K562 (cell line): ENCODE measurements at regions not wholly inside any gene's neighbourhood (a gene's known extent, or its start where the extent isn't known, plus 50 kb on each side); places are given as distances from the start of the nearest gene placed in this dataset.

ENCODE experiments used
- ATAC-seq: fragments of 200-7000 bp; cut with Tn5 transposase; 3 replicates; pipeline ENCODE4 v1.9.1; 2020; ENCODE audit warnings: moderate library complexity
- BruUV-seq: library from RNA; stranded (reverse); fragments of 400-500 nt; replicated peaks from 2 replicates; lab custom pipeline; 2021; lab: Mats Ljungman, UMichigan
- CTCF ChIA-PET: fragments of 300-600 bp; formaldehyde crosslinking; extraction: SDS; loops from one replicate; lab custom pipeline; 2021; ENCODE audit warnings: low intra/inter-chr PET ratio; lab: Yijun Ruan, JAX
- POLR2A ChIA-PET: fragments of 300-600, 350-650 bp; sonication (Branson Sonifier 250); formaldehyde crosslinking; extraction: SDS; loops from one replicate; lab custom pipeline; 2021; ENCODE audit warnings: antibody characterized with exemption, inconsistent platforms; lab: Yijun Ruan, JAX
- DNase-seq, 4 experiments: peaks; one replicate each; pipeline versions ENCODE4 v3.0.0 to v3.0.0-alpha.2; 2011 to 2018; ENCODE audit warnings: low spot score in 3 of 4, mixed read lengths in 3 of 4; ENCODE audit errors: extremely low read depth in 1 of 4
- FAIRE-seq: peaks from 2 replicates; lab custom pipeline; 2011; peaks lifted over from hg19 to GRCh38; lab: Jason Lieb, UNC
- H2AFZ ChIP-seq: 2 replicates; pipeline ENCODE4 v1.6.0; 2011; ENCODE audit warnings: low read depth, low read length, control low read depth, inconsistent platforms
- H3K27ac ChIP-seq: fragments of 200-600 bp; 3 replicates; pipeline ENCODE4 v1.8.0; 2011; ENCODE audit warnings: low read depth, mild to moderate bottlenecking, control low read depth, inconsistent platforms, low read length, moderate library complexity, mixed read lengths; ENCODE audit errors: extremely low read depth
- H3K27me3 ChIP-seq, 2 experiments: fragments of 300-600 bp in 1 of 2; 2 replicates in 1 of 2; 3 replicates in 1 of 2; pipeline versions ENCODE4 v1.6.0 to v1.8.0; 2011; ENCODE audit warnings: inconsistent platforms in 2 of 2, low read length in 2 of 2, mild to moderate bottlenecking in 1 of 2, mixed read lengths in 1 of 2, moderate library complexity in 1 of 2; ENCODE audit not compliant: control insufficient read depth in 2 of 2, insufficient read depth in 2 of 2
- H3K36me3 ChIP-seq: fragments of 300-600 bp; 3 replicates; pipeline ENCODE4 v1.8.0; 2011; ENCODE audit warnings: mild to moderate bottlenecking, low read length, inconsistent platforms; ENCODE audit not compliant: control insufficient read depth, insufficient read depth
- H3K4me1 ChIP-seq, 2 experiments: fragments of 200-600 bp in 1 of 2; replicated peaks in 1 of 2; 2 replicates in 1 of 2; 3 replicates in 1 of 2; pipeline versions ENCODE4 v1.5.1 to v1.8.0; 2011; ENCODE audit warnings: inconsistent platforms in 2 of 2, low read length in 2 of 2, mild to moderate bottlenecking in 1 of 2, mixed read lengths in 1 of 2, moderate library complexity in 1 of 2; ENCODE audit not compliant: control insufficient read depth in 2 of 2, insufficient read depth in 2 of 2
- H3K4me2 ChIP-seq: 2 replicates; pipeline ENCODE4 v1.6.1; 2011; ENCODE audit warnings: low read length, control low read depth, inconsistent platforms, mixed read lengths; ENCODE audit not compliant: insufficient read depth
- H3K4me3 ChIP-seq: fragments of 200-600 bp; sonication (generic), shearing (Covaris generic); 2 replicates; pipeline ENCODE4 v1.5.1; 2016; ENCODE audit warnings: control low read depth, inconsistent platforms
- H3K79me2 ChIP-seq: fragments of 200-600 bp; 3 replicates; pipeline ENCODE4 v1.8.0; 2011; ENCODE audit warnings: low read length, inconsistent platforms; ENCODE audit not compliant: control insufficient read depth, insufficient read depth
- H3K9ac ChIP-seq, 2 experiments: 2 replicates each; pipeline versions ENCODE4 v1.6.0 to v1.6.1; 2011; ENCODE audit warnings: low read depth in 2 of 2, low read length in 2 of 2, control low read depth in 1 of 2, inconsistent platforms in 1 of 2, mild to moderate bottlenecking in 1 of 2, mixed read lengths in 1 of 2; ENCODE audit not compliant: insufficient read depth in 1 of 2
- H3K9me1 ChIP-seq: one replicate; pipeline ENCODE4 v1.6.0; 2011; ENCODE audit warnings: inconsistent platforms, mild to moderate bottlenecking, low read length, moderate library complexity; ENCODE audit not compliant: control insufficient read depth, insufficient read depth
- H3K9me3 ChIP-seq: replicated peaks from 2 replicates; pipeline ENCODE4 v1.5.1; 2011; ENCODE audit warnings: low read depth, low read length, inconsistent platforms; ENCODE audit not compliant: control insufficient read depth, insufficient read depth
- H4K20me1 ChIP-seq: replicated peaks from 2 replicates; pipeline ENCODE4 v1.6.1; 2011; ENCODE audit warnings: low read length, inconsistent platforms, mixed read lengths; ENCODE audit not compliant: control insufficient read depth, insufficient read depth
- ELF4 ChIP-seq: fragments of 450-650 bp; formaldehyde crosslinking; IDR thresholded peaks from 2 replicates; pipeline ENCODE4 v1.4.0; 2022; ENCODE audit warnings: missing genetic modification characterization
- FOXM1 ChIP-seq, 2 experiments: fragments of 450-650 bp in 1 of 2; sonication (generic) in 1 of 2; formaldehyde crosslinking in 1 of 2; IDR thresholded peaks; 2 replicates each; pipeline versions ENCODE4 v1.6.1 to v1.9.0; 2017 to 2022; ENCODE audit warnings: low read depth in 2 of 2, mild to moderate bottlenecking in 2 of 2, missing genetic modification reagents in 1 of 2, moderate library complexity in 1 of 2
- ZBTB49 ChIP-seq: sonication (generic); formaldehyde crosslinking; IDR thresholded peaks from 2 replicates; pipeline ENCODE4 v1.8.0; 2022; ENCODE audit warnings: missing genetic modification reagents, mild to moderate bottlenecking, borderline replicate concordance
- ZEB2 ChIP-seq: fragments of 450-650 bp; IDR thresholded peaks from 2 replicates; pipeline ENCODE4 v1.6.1; 2016
- WGBS: fragments of 100-300 bp; shearing (Covaris generic); methylation state at CpG from one replicate; pipeline ENCODE4 v1.1.6; 2016; ENCODE audit warnings: low coverage, mixed read lengths; ENCODE audit not compliant: insufficient coverage; ENCODE audit errors: missing lambda C conversion rate; 5-methylcytosine and 5-hydroxymethylcytosine counted together
- in situ Hi-C: fragments of 300-500 bp; cut with MboI; formaldehyde crosslinking; loops from 4 replicates; pipeline ENCODE4 v1.15.0; 2018; ENCODE audit warnings: inconsistent platforms, mixed read lengths
- intact Hi-C: fragments of 100-400 bp; cut with micrococcal nuclease; formaldehyde crosslinking; loops from 2 replicates; pipeline ENCODE4 v1.14.2; 2022

- FAIRE-seq: no peak
- WGBS: 2% methylated on average over 15 of the region's 15 CpGs
- Histone ChIP-seq H3K9me3 (no peaks in the 10 kb centered on the region), H3K79me2 (no peaks in the 10 kb centered on the region), H3K9ac (no peak overlapping the region), H3K36me3 (no peaks in the 10 kb centered on the region), H3K27ac (no peak overlapping the region), H2AFZ (no peak overlapping the region), H3K27me3 (peaks cover 0 to 5% of the 10 kb centered on the region in 2 experiments; a peak in 3 of 5 replicates), H3K4me2 (no peak overlapping the region), H3K4me1 (no peaks in the 10 kb centered on the region), H3K4me3 (no peak overlapping the region), H4K20me1 (peaks cover 3% of the 10 kb centered on the region; the same call in 1 of the 2 replicates), H3K9me1 (no peaks in the 10 kb centered on the region)
- ChIA-PET POLR2A (no interaction called here), CTCF (interaction anchor here (0.6 kb wide), 1 partner anchor 1097 kb away, joined by 3 read pairs; no protein-coding TSS in a partner anchor)
- no TSS peak for BruUV-seq
- no peak for TF ChIP-seq ELF4
- no peak for TF ChIP-seq ZBTB49
- no peak for TF ChIP-seq FOXM1 (IDR thresholded peaks at IDR 0.05; ENCODE audit: low read depth)
- TF ChIP-seq FOXM1 (CRISPR knock-in tag; IDR thresholded peaks at IDR 0.05; ENCODE audit: low read depth): no peak
- no peak for TF ChIP-seq ZEB2
- no peak for ATAC-seq
- no peak for DNase-seq
- in situ Hi-C loops: no loop called here
- intact Hi-C loops: no loop called here
These were observed 136.4 kb downstream of the BUD13 start for GRCh38 chr11:116636341-116636929.
